ENCODE measurements at regions not wholly inside any gene's neighbourhood (a gene's known extent, or its start where the extent isn't known, plus 50 kb on each side); places are given as distances from the start of the nearest gene placed in this dataset.

GRCh38 chr4:115366390-115366789 is 253.0 kb upstream of the NDST4 start:
- no peak for TF ChIP-seq ZNF280D (CRISPR knock-in tag; IDR thresholded peaks at IDR 0.05)
- no peak for TF ChIP-seq KAT7 (CRISPR knock-in tag; IDR thresholded peaks at IDR 0.05; ENCODE audit: borderline replicate concordance)

Data from HepG2 (cell line).